ENCODE measurements at regions not wholly inside any gene's neighbourhood (a gene's known extent, or its start where the extent isn't known, plus 50 kb on each side); places are given as distances from the start of the nearest gene placed in this dataset.
A peak's percentile ranks its signal among the peaks of the same experiment; 100 is the strongest.
"Not testable (repeated sequence)": the region's sequence is repeated elsewhere in the genome, so short reads cannot be mapped to it uniquely, and the experiment has no call there.

DNA sequence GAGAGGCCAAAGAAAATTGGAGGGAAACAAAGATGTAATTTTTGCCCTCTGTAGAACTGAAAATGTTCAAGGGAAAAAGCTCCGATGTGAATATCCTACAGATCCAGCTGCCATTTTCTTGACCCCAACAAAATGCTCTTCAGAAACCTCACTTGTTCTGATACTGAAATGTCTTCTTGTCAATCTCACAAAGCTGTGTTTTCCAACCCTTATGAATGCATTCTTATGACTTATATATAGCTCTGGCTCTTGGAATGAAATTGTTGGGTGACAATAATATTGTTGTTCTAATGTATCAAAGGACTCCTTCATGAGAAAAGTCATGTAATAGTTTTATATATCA, 157.1 kb upstream of the TGFBR2 start:
- no peak for DNase-seq

GRCh38 chr3:30452446-30452845, 154.0 kb upstream of the TGFBR2 start:
- no peak for DNase-seq

DNA sequence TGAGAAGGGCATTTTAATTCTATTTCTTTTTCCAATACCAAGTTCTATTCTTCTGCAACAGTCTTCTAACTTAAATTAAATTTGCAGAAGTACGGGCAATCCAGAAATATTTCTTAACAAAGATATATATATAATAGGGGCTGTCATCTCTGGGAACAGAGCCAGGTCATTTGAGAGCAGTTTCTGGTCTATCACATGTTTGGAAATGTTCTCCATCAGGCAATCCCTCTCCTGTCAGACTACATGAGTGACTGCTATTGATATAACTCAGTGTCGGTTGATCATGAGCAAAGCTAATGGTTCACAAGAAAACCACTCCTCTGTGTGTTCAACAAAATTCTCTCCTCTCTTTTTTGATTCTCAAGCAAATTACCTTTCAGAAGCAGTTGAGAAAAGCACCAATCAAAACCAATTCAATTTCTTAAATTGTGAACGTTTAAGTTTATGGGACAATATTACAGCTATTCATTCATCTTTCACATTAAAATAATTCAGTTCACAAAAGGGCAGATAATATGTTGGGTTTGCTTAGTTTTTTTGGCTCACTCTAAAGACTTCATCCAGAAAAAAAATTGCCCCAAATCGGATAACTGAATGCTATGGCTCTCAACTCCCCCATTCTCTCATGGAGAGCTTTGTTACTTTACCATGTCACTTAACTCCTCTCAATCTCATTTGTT, 152.9 kb upstream of the TGFBR2 start:
- DNase-seq = peak; percentile 91 to 96

- DNase-seq = no peak
Observed at GRCh38 chr3:30454636-30455035, 151.8 kb upstream of the TGFBR2 start.

GRCh38 chr3:30455112-30455511, 151.3 kb upstream of the TGFBR2 start:
- not testable (repeated sequence) for DNase-seq

- no peak for DNase-seq
Observed at GRCh38 chr3:30455840-30456239, 150.6 kb upstream of the TGFBR2 start.

DNA sequence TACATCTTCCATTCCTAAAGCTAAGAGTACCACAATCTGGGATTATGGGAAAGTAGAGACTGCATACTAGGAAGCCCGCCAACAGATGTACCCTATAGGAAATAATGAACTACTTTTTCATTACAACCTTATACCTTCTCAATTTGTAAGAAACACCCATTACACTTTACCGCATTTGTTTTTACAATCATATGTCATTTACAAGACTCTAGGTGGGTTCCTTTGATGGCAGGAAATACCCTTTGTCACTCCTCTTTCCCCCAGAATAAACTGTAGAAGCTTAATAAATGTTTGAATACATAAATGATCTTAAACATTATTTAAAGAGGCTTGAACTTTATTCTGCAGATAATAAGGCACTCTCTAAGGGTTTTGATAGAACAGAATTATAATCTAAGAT, 150.1 kb upstream of the TGFBR2 start:
- DNase-seq = no peak

DNA sequence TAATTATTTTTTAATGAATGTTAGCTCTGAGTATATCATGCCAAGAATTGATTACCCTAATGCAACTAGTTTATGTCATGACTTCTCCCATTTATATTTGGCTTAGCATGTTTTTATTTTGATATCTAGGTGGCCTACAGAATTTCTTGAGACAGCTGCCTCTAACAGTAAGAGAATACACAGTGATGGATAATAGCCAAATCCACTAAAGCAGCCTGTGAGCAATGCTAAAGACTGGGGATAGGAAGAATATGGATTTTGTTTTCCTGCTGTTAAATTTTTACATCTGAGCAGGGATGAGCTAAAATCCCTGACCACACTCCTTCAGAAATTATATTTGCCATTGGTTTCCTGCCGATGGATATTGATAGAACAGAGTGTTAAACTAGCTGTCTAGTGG, 149.3 kb upstream of the TGFBR2 start:
- no peak for DNase-seq

- no peak for DNase-seq
Observed at GRCh38 chr3:30457726-30458125, 148.7 kb upstream of the TGFBR2 start.

DNA sequence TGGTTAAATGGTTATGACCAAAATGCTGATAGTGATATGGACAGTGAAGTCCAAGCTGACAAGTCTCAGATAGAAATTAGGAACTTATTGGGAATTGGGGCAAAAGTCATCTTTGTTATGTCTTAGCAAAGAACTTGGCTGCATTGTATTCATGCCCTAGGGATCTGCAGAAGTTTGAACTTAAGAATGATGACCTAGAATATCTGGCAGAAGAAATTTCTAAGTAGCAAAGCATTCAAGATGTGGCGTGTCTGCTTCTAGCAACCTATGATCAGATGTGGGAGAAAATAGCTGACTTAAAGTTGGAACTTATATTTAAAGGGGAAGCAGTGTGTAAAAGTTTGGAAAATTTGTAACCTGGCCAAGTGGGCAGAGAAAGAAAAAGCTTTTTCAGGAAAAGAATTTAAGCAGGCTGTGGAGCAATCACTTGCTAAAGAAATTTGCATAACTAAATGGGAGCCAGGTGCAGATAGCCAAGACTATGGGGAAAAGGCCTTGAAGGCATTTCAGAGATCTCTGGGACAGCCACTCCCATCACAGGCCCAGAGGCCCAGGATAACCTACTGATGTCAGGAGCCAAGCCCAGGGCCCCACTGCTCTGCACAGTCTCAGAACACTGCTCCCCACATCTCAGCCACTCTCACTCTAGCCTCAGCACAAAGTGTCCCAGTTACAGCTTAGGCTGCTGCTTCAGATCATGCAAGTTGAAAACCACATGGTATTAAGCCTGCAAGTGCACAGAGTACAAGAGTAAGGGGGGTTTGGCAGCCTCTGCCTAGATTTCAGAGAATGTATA, 147.8 kb upstream of the TGFBR2 start:
- DNase-seq = no peak

- DNase-seq = no peak
Observed at GRCh38 chr3:30461311-30461710, 145.1 kb upstream of the TGFBR2 start.

DNA sequence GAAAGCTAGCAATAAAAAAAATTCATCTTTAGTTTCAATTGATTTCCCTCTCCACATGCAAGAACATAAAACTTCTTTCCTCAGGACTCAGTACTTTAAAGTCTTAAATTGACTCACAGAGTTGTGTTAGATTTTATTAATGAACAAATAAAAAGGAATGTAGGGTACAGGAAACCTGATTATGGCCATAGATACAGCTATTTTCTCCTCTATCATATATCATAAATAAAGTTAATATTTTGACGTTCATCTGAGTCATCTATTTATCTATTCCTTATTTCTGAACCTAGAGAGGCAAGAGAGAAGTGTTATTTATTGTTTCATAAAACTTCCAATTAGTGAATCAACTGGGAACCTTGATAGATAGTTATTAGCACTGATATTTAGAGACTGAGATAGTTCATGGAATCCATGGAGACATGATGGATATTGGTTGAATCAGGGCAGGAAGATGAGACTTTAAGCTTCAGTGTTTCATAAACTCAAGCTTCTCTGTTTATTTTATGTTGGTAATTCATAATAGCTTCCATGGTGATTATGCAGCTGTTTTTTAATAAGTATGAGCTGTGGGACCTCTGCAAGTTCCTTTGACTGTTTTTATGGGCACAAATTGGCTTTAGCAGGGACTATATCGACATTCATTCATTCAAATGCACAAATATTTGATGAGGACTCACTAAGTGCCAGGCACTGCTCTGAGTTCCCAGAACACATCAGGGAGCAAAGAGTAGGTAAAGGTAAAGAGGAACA, 143.5 kb upstream of the TGFBR2 start:
- DNase-seq = no peak

GRCh38 chr3:30464381-30464780, 142.0 kb upstream of the TGFBR2 start:
- no peak for DNase-seq

- DNase-seq = no peak
Observed at GRCh38 chr3:30465454-30465853, 140.9 kb upstream of the TGFBR2 start.

DNA sequence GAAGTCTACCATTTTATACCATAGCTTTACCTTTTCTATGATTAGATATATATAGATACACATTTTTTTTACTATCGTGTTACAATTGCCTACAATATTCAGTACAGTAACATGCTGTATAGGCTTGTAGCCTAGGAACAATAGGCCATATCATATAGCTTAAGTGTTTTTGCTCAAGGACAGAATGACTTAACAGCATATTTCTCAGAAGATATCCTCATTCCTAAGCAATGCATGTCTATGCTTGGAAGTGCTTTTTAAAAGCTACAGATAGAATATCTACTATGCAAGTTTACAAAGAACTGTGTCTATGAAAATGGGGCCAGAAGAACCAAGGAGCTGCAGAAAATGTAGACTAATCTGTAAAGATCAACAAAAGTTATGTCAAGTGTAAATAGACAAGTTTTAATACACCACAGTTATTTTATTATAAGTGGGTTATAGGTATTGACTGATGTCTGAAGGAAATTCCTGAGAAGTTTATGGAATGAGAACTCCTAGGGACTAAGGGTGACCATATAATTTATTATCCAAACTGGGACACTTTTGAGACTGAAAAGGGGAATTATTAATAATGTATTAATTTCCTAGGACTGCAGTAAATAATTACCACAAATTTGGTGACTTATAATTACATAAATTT, 138.7 kb upstream of the TGFBR2 start:
- DNase-seq = no peak

DNA sequence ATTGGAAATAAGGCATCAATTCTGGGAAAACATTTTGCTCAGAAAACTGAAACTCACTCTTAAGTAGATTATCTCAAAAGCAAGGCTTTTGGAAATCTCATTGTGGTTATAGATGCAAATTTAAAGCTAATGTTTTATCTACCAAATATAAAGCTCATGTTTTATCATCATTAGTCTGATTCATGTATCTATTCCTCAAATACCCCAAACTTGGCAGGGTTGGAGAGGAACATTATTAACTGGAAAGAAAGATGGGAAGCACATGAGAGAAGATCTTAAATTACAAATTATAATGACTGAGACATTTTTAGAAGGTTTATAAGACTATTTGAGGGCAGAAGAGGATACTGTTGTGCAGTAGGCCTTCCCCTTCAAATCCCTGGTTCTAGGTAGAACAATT, 137.3 kb upstream of the TGFBR2 start:
- DNase-seq = no peak

DNA sequence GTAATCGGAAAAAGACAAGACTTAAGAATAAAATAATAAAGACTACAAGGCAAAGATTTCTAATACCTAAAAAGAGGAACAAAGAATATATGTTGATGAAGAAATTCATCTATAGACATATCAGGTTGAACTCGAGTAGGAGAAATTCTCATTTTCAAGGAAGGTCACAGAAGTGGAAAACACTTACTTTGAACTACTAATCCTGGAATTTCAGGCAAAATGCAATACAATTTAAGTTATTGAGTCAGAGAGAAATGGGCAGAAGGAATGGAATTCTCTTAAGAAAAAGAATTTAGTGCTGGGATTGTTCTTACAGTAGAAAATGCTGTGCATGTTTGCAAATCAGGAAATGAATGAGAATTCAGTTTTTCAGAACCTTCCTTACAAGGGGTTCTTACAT, 135.9 kb upstream of the TGFBR2 start:
- peak; percentile 51 to 78 for DNase-seq

GRCh38 chr3:30471066-30471465, 135.3 kb upstream of the TGFBR2 start:
- peak in 1 of 2 donors; percentile 41 for DNase-seq

DNA sequence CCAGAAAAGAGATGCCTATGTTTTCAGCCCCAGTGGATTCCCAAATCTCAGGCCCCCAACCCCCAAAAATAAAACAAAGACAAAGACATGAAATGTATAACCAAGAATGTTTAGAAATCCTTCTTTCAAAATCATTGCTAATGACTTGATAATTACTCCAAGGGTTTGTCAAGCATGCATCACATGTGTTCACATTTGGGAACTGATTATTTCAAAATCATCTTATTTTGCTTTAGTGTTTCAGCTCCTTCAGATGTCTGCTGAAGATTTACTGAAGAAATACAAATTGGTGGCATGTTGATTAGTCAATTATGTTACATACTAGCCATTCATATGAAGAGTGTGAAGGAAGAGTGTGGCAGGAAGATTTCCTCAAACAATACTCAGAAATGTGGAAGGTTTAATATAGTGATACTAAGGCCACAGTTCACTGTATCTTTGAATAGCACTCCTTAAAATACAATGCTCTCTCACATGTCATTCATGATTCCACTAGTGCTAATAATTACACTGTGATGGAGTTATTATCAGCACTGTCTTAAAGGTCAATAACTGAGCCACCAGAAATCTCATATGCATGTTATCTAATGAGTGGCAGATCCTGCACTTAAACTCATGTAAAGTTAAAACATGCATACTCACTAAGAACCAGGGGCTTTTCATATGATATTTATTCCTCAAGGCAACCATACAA, 134.5 kb upstream of the TGFBR2 start:
- peak in 1 of 2 donors; percentile 32 for DNase-seq

DNA sequence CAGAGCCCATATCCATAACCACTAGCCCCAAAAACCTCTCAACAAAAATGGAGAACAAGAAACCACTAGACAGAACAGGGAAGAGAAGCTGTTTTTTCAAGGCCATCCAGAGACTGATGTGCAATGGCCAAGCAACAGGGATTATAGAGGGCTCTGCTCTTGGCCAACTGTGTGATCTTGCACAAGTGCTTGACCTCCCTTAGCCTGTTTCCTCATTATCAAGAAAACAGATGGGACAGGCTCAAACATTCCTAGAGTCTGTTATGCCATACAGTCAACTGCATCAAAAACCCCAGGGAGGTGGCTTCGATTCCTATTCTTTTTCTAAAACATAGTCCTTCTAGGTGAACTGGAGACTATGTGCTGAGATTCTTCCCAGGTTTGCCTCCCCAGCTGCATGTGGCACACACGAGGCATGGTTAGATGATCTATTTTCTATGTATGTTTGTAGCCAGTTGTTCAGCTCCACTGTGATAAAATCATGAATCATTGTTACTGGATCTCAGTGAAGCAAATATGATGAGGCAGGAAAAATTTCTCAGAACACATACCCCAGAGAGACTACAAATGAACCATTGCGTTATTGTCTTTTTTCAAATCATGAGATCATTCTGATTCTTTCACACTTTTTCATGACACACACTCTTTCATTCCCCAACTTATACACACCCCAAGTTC, 132.9 kb upstream of the TGFBR2 start:
- DNase-seq = peak; percentile 81 to 94

DNA sequence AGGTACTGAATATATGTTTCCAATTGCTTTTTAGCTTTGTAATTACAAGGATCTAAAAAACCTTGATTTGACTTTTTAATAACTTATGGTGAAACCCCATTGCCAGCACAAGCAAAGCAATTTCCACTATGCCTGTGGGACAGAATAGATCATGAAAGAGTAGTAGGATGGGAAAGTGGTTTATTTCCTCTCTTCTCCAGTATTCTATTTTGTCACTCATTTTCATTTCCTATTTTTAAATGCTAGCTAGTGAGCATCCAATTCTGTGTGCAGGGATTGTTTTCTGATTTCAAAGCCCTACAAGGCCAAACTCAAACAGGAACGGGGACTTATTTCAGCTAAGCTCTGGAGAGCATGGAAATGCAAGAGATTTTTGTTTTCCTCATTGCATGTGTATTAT, 132.0 kb upstream of the TGFBR2 start:
- peak in 1 of 2 donors; percentile 55 for DNase-seq

Measured in inflammatory macrophage treated with lipopolysaccharide for 1 hour (primary cell).